Calu3 (cell line): ENCODE measurements at regions not wholly inside any gene's neighbourhood (a gene's known extent, or its start where the extent isn't known, plus 50 kb on each side); places are given as distances from the start of the nearest gene placed in this dataset.
A peak's percentile ranks its signal among the peaks of the same experiment; 100 is the strongest.

ENCODE experiments used
- BruUV-seq: library from RNA; stranded (reverse); fragments of 400-500 nt; replicated peaks from 2 replicates; lab custom pipeline; 2021; lab: Mats Ljungman, UMichigan
- CTCF ChIA-PET: fragments of 300-600 bp; sonication (Branson Sonifier 250); formaldehyde crosslinking; loops from one replicate; lab custom pipeline; 2022; ENCODE audit warnings: antibody characterized with exemption; lab: Charles Lee
- DNase-seq: peaks from one replicate; pipeline ENCODE4 v3.0.0; 2022
- H3K27ac Mint-ChIP-seq: one replicate; pipeline ENCODE4 v1.8.0; 2022; ENCODE audit warnings: mixed read lengths; ENCODE audit not compliant: unreplicated experiment
- H3K27me3 Mint-ChIP-seq: one replicate; pipeline ENCODE4 v1.8.0; 2022; ENCODE audit warnings: mixed read lengths; ENCODE audit not compliant: unreplicated experiment
- H3K36me3 Mint-ChIP-seq: one replicate; pipeline ENCODE4 v1.8.0; 2022; ENCODE audit warnings: mild to moderate bottlenecking, moderate library complexity, mixed read lengths; ENCODE audit not compliant: insufficient read depth, unreplicated experiment
- H3K4me1 Mint-ChIP-seq: one replicate; pipeline ENCODE4 v1.8.0; 2022; ENCODE audit warnings: mild to moderate bottlenecking, low read depth, mixed read lengths; ENCODE audit not compliant: unreplicated experiment
- H3K4me3 Mint-ChIP-seq: one replicate; pipeline ENCODE4 v1.8.0; 2022; ENCODE audit warnings: mild to moderate bottlenecking, low read depth, moderate library complexity, mixed read lengths; ENCODE audit not compliant: unreplicated experiment
- H3K9me3 Mint-ChIP-seq: one replicate; pipeline ENCODE4 v1.8.0; 2022; ENCODE audit warnings: low read depth, mixed read lengths; ENCODE audit not compliant: unreplicated experiment
- intact Hi-C: fragments of 100-400 bp; cut with micrococcal nuclease; formaldehyde crosslinking; loops from one replicate; pipeline ENCODE4 v1.10.0; 2022; ENCODE audit not compliant: unreplicated experiment
- TF ChIP-seq, protein P1 (sequence below): fragments of 200-600 bp; IDR thresholded peaks from one replicate; pipeline ENCODE4 v1.8.0; 2022; ENCODE audit warnings: antibody characterized with exemption; ENCODE audit not compliant: unreplicated experiment

- DNase-seq = no peak
- Mint-ChIP-seq H3K27me3 (no peaks in the 10 kb centered on the region), H3K4me3 (peak overlapping the region; percentile 40), H3K36me3 (no peaks in the 10 kb centered on the region), H3K9me3 (no peaks in the 10 kb centered on the region), H3K27ac (peak overlapping the region; percentile 36), H3K4me1 (peaks cover 10% of the 10 kb centered on the region)
- TF ChIP-seq, protein P1, sequence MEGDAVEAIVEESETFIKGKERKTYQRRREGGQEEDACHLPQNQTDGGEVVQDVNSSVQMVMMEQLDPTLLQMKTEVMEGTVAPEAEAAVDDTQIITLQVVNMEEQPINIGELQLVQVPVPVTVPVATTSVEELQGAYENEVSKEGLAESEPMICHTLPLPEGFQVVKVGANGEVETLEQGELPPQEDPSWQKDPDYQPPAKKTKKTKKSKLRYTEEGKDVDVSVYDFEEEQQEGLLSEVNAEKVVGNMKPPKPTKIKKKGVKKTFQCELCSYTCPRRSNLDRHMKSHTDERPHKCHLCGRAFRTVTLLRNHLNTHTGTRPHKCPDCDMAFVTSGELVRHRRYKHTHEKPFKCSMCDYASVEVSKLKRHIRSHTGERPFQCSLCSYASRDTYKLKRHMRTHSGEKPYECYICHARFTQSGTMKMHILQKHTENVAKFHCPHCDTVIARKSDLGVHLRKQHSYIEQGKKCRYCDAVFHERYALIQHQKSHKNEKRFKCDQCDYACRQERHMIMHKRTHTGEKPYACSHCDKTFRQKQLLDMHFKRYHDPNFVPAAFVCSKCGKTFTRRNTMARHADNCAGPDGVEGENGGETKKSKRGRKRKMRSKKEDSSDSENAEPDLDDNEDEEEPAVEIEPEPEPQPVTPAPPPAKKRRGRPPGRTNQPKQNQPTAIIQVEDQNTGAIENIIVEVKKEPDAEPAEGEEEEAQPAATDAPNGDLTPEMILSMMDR = no peak
- intact Hi-C loops = no loop called here
- no TSS peak for BruUV-seq
- CTCF ChIA-PET = no interaction called here
Observed at GRCh38 chr13:47168618-47169017, 271.8 kb upstream of the HTR2A start.

- Mint-ChIP-seq H3K36me3 (no peaks in the 10 kb centered on the region), H3K9me3 (no peaks in the 10 kb centered on the region), H3K27ac (peak overlapping the region; percentile 36), H3K27me3 (no peaks in the 10 kb centered on the region), H3K4me3 (peak overlapping the region; percentile 40), H3K4me1 (peaks cover 10% of the 10 kb centered on the region)
- DNase-seq = no peak
- TF ChIP-seq, protein P1 = no peak
- BruUV-seq = no TSS peak
- intact Hi-C loops = no loop called here
- CTCF ChIA-PET = interaction anchor here (0.7 kb wide), 3 partner anchors 73 to 1337 kb away, joined by 3 to 7 read pairs (median 4); no protein-coding TSS in a partner anchor
Observed at GRCh38 chr13:47168066-47168465, 271.2 kb upstream of the HTR2A start.

DNA sequence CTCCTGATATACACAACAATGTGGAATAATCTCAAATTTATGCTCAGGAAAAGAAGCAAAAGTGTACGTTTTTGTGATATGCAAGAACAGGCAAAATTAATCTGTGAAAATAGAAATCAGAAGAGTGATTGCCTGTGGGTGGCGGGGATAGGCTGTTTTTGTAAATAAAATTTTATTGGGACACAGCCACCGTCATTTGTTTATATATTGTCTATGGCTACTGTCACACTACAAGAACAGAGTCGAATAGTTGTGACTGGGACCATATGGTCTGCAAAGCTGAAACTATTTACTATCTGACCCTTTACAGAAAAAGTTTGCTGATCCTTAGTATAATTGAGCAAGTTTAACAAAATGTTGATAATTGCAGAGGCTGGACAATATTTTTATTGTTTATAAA, 269.5 kb upstream of the HTR2A start:
- Mint-ChIP-seq H3K4me1 (peaks cover 10% of the 10 kb centered on the region), H3K4me3 (no peak overlapping the region), H3K27ac (no peak overlapping the region), H3K36me3 (no peaks in the 10 kb centered on the region), H3K9me3 (no peaks in the 10 kb centered on the region), H3K27me3 (no peaks in the 10 kb centered on the region)
- intact Hi-C loops = no loop called here
- no TSS peak for BruUV-seq
- CTCF ChIA-PET = no interaction called here
- DNase-seq = no peak
- TF ChIP-seq, protein P1 = no peak

DNA sequence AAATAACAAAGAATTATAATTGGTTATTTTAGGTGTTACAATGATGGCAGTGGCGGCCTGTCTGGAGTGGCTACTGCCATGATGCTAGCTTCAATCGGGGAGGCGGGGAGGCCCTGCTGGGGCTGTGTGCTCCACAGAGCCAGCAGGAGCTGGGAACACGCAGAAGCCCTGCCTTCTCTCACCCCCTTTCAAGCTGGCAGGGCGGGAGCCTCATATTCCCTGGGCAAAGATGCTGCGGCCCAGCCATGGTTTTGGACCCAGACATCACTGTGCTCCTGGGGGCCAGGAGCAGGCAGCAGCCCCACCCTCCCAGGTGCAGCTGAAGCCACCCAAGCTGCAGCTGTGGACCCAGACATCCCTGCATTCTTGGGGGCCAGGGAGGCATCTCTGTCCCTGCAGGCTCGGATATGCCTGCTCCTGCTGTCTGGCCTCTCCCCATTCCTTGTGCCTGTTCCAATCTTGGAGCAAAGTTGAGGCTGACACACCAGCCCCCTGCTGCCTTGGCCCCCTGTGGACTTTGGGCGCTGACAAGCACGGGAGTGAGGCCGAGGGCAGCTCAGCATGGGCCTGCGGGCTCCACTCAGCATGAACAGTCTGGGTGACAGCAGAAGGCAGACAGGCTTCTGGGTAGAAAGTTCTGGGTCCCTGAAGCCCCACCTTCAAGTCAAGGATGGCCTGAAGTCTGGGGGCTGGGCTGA, 263.1 kb upstream of the HTR2A start:
- Mint-ChIP-seq H3K4me3 (no peak overlapping the region), H3K36me3 (no peaks in the 10 kb centered on the region), H3K4me1 (no peaks in the 10 kb centered on the region), H3K27me3 (no peaks in the 10 kb centered on the region), H3K9me3 (no peaks in the 10 kb centered on the region), H3K27ac (no peak overlapping the region)
- no TSS peak for BruUV-seq
- DNase-seq = no peak
- intact Hi-C loops = no loop called here
- TF ChIP-seq, protein P1 = no peak
- CTCF ChIA-PET = no interaction called here
